Panc1 (cell line): ENCODE measurements at regions not wholly inside any gene's neighbourhood (a gene's known extent, or its start where the extent isn't known, plus 50 kb on each side); places are given as distances from the start of the nearest gene placed in this dataset.
A peak's percentile ranks its signal among the peaks of the same experiment; 100 is the strongest.

Experiments
- ATAC-seq: fragments of 200-7000 bp; cut with Tn5 transposase; 2 replicates; pipeline ENCODE4 v1.9.1; 2020; ENCODE audit warnings: mild to moderate bottlenecking, moderate library complexity
- BruUV-seq: library from RNA; stranded (reverse); fragments of 400-500 nt; replicated peaks from 2 replicates; lab custom pipeline; 2021; lab: Mats Ljungman, UMichigan
- CTCF ChIA-PET: fragments of 300-600 bp; sonication (Branson Sonifier 250); formaldehyde crosslinking; loops from one replicate; lab custom pipeline; 2022; ENCODE audit warnings: antibody characterized with exemption; lab: Charles Lee
- POLR2A ChIA-PET: fragments of 300-600 bp; sonication (Branson Sonifier 250); formaldehyde crosslinking; loops from one replicate; lab custom pipeline; 2022; ENCODE audit warnings: antibody characterized with exemption; lab: Charles Lee
- DNase-seq: peaks from one replicate; pipeline ENCODE4 v3.0.0-alpha.2; 2010; ENCODE audit warnings: low read depth, low spot score
- H3K27ac ChIP-seq: 2 replicates; pipeline ENCODE4 v1.5.1; 2011; ENCODE audit warnings: mild to moderate bottlenecking, low read length, inconsistent platforms
- H3K27me3 ChIP-seq: fragments of 200-500 bp; sonication (Bioruptor generic); 2 replicates; pipeline ENCODE4 v1.6.0; 2014; ENCODE audit warnings: low read length, inconsistent platforms; ENCODE audit not compliant: control insufficient read depth, insufficient read depth
- H3K36me3 ChIP-seq: fragments of 200-500 bp; sonication (Bioruptor generic); 2 replicates; pipeline ENCODE4 v1.5.1; 2014; ENCODE audit warnings: inconsistent platforms, mild to moderate bottlenecking, low read length, moderate library complexity; ENCODE audit not compliant: control insufficient read depth, insufficient read depth
- H3K4me1 ChIP-seq: 2 replicates; pipeline ENCODE4 v1.5.1; 2011; ENCODE audit warnings: inconsistent platforms, mild to moderate bottlenecking, low read length, moderate library complexity; ENCODE audit not compliant: control insufficient read depth, insufficient read depth
- H3K4me3 ChIP-seq, 2 experiments: 2 replicates each; pipeline ENCODE4 v1.5.1; 2011 to 2012; ENCODE audit warnings: low read depth in 2 of 2, low read length in 2 of 2, mild to moderate bottlenecking in 2 of 2, inconsistent platforms in 1 of 2, moderate library complexity in 1 of 2
- H3K9me3 ChIP-seq: fragments of 200-500 bp; sonication (Bioruptor generic); 2 replicates; pipeline ENCODE4 v1.5.1; 2014; ENCODE audit warnings: low read depth, mild to moderate bottlenecking, inconsistent platforms, low read length, moderate library complexity; ENCODE audit not compliant: control insufficient read depth, insufficient read depth
- POLR2AphosphoS5 ChIP-seq: IDR thresholded peaks from 2 replicates; pipeline ENCODE4 v1.6.1; 2012; ENCODE audit warnings: mild to moderate bottlenecking, low read depth, low read length, moderate library complexity
- SIN3A ChIP-seq: IDR thresholded peaks from 2 replicates; pipeline ENCODE4 v1.6.1; 2012; ENCODE audit warnings: low read depth, mild to moderate bottlenecking, low read length, moderate library complexity, borderline replicate concordance; ENCODE audit not compliant: insufficient read depth
- TCF7L2 ChIP-seq: IDR thresholded peaks from 2 replicates; pipeline ENCODE4 v1.6.1; 2011; ENCODE audit warnings: mild to moderate bottlenecking, low read depth, low read length, inconsistent platforms
- in situ Hi-C: cut with HindIII; loops from 2 replicates; pipeline ENCODE4 v1.10.0; 2016; ENCODE audit warnings: low sequenced_read_pairs, low pct_unique_long_range_greater_than_20kb
- intact Hi-C: fragments of 100-400 bp; cut with micrococcal nuclease; formaldehyde crosslinking; loops from one replicate; pipeline ENCODE4 v1.10.0; 2022; ENCODE audit not compliant: unreplicated experiment
- TF ChIP-seq, protein P1 (sequence below): fragments of 450-650 bp; IDR thresholded peaks from 2 replicates; pipeline ENCODE4 v1.5.1; 2017; ENCODE audit warnings: mild to moderate bottlenecking
- TF ChIP-seq, protein P2 (sequence below), 2 experiments: IDR thresholded peaks; 2 replicates each; pipeline ENCODE4 v1.6.1; 2011 to 2012; ENCODE audit warnings: low read depth in 2 of 2, control low read depth in 1 of 2, low read length in 1 of 2, mild to moderate bottlenecking in 1 of 2, moderate library complexity in 1 of 2; ENCODE audit not compliant: insufficient read depth in 1 of 2

DNA sequence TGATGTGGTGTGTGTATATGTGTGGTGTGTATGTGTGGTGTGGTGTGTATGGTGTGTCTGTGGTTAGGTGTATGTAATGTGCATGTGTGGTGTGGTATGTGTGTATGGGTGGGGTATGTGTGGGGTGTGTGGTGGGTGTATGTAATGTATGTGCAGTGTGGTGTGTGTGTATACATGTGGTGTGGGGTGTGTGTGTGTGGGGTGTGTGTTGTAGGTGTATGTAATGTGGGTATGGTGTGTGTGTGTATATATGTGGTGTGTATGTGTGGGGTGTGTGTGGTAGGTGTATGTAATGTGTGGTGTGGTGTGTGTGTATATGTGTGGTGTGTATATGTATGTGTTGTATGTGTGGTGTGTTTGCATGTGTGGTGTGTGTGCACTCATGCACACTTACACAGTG, 84.8 kb upstream of the ID2 start:
- CTCF ChIA-PET: no interaction called here
- TF ChIP-seq TCF7L2 (no peak), SIN3A (no peak), POLR2AphosphoS5 (no peak)
- TF ChIP-seq, protein P1, sequence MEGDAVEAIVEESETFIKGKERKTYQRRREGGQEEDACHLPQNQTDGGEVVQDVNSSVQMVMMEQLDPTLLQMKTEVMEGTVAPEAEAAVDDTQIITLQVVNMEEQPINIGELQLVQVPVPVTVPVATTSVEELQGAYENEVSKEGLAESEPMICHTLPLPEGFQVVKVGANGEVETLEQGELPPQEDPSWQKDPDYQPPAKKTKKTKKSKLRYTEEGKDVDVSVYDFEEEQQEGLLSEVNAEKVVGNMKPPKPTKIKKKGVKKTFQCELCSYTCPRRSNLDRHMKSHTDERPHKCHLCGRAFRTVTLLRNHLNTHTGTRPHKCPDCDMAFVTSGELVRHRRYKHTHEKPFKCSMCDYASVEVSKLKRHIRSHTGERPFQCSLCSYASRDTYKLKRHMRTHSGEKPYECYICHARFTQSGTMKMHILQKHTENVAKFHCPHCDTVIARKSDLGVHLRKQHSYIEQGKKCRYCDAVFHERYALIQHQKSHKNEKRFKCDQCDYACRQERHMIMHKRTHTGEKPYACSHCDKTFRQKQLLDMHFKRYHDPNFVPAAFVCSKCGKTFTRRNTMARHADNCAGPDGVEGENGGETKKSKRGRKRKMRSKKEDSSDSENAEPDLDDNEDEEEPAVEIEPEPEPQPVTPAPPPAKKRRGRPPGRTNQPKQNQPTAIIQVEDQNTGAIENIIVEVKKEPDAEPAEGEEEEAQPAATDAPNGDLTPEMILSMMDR: no peak
- TF ChIP-seq, protein P2, sequence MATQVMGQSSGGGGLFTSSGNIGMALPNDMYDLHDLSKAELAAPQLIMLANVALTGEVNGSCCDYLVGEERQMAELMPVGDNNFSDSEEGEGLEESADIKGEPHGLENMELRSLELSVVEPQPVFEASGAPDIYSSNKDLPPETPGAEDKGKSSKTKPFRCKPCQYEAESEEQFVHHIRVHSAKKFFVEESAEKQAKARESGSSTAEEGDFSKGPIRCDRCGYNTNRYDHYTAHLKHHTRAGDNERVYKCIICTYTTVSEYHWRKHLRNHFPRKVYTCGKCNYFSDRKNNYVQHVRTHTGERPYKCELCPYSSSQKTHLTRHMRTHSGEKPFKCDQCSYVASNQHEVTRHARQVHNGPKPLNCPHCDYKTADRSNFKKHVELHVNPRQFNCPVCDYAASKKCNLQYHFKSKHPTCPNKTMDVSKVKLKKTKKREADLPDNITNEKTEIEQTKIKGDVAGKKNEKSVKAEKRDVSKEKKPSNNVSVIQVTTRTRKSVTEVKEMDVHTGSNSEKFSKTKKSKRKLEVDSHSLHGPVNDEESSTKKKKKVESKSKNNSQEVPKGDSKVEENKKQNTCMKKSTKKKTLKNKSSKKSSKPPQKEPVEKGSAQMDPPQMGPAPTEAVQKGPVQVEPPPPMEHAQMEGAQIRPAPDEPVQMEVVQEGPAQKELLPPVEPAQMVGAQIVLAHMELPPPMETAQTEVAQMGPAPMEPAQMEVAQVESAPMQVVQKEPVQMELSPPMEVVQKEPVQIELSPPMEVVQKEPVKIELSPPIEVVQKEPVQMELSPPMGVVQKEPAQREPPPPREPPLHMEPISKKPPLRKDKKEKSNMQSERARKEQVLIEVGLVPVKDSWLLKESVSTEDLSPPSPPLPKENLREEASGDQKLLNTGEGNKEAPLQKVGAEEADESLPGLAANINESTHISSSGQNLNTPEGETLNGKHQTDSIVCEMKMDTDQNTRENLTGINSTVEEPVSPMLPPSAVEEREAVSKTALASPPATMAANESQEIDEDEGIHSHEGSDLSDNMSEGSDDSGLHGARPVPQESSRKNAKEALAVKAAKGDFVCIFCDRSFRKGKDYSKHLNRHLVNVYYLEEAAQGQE (IDR thresholded peaks at IDR 0.05; ENCODE audit: insufficient read depth in 1 of 2, low read depth in 2 of 2, low read length in 1 of 2): no peak

GRCh38 chr2:8597559-8598225, 84.2 kb upstream of the ID2 start:
- DNase-seq (no peak), ATAC-seq (peak; percentile 35)
- no peaks in the 10 kb centered on the region for H3K36me3 ChIP-seq
- intact Hi-C loops: no loop called here
- H3K27me3 ChIP-seq: no peaks in the 10 kb centered on the region
- H3K27ac ChIP-seq: no peak overlapping the region
- H3K4me1 ChIP-seq: no peaks in the 10 kb centered on the region
- ChIA-PET CTCF (no interaction called here), POLR2A (no interaction called here)
- in situ Hi-C loops: no loop called here
- BruUV-seq: no TSS peak
- TF ChIP-seq, protein P1: no peak
- TF ChIP-seq, protein P2 (IDR thresholded peaks at IDR 0.05; ENCODE audit: insufficient read depth in 1 of 2, low read depth in 2 of 2, low read length in 1 of 2): no peak
- no peak overlapping the region for H3K4me3 ChIP-seq
- H3K9me3 ChIP-seq: no peaks in the 10 kb centered on the region

More for the DNA sequence above, 84.8 kb upstream of the ID2 start:
- no peaks in the 10 kb centered on the region for H3K36me3 ChIP-seq
- POLR2A ChIA-PET: no interaction called here
- DNase-seq (no peak), ATAC-seq (no peak)
- in situ Hi-C loops: no loop called here
- intact Hi-C loops: no loop called here
- H3K4me3 ChIP-seq: no peak overlapping the region
- H3K9me3 ChIP-seq: no peaks in the 10 kb centered on the region
- H3K27me3 ChIP-seq: no peaks in the 10 kb centered on the region
- H3K27ac ChIP-seq: no peak overlapping the region
- H3K4me1 ChIP-seq: no peaks in the 10 kb centered on the region
- no TSS peak for BruUV-seq
